GM23338 (cell line): ENCODE measurements at regions not wholly inside any gene's neighbourhood (a gene's known extent, or its start where the extent isn't known, plus 50 kb on each side); places are given as distances from the start of the nearest gene placed in this dataset.
A peak's percentile ranks its signal among the peaks of the same experiment; 100 is the strongest.

Experiments used
- ATAC-seq: fragments of 200-7000 bp; cut with Tn5 transposase; 3 replicates; pipeline ENCODE4 v1.9.1; 2020
- DNase-seq: peaks from one replicate; pipeline ENCODE4 v3.0.0-alpha.2; 2015; ENCODE audit warnings: low spot score
- H2AFZ ChIP-seq: fragments of 200-600 bp; sonication (generic); 2 replicates; pipeline ENCODE4 v1.8.0; 2016; ENCODE audit warnings: antibody characterized with exemption, mild to moderate bottlenecking, moderate library complexity
- H3F3A ChIP-seq: fragments of 200-600 bp; sonication (generic); replicated peaks from 2 replicates; pipeline ENCODE4 v1.8.0; 2017; ENCODE audit warnings: antibody characterized with exemption, mixed run types, low read depth
- H3K27ac ChIP-seq: fragments of 200-600 bp; sonication (generic); 2 replicates; pipeline ENCODE4 v1.6.1; 2016; ENCODE audit warnings: low read depth
- H3K27me3 ChIP-seq: fragments of 200-600 bp; sonication (generic); 2 replicates; pipeline ENCODE4 v1.8.0; 2016; ENCODE audit warnings: mild to moderate bottlenecking, mixed run types, moderate library complexity; ENCODE audit not compliant: insufficient read depth
- H3K36me3 ChIP-seq: fragments of 200-600 bp; sonication (generic); 2 replicates; pipeline ENCODE4 v1.8.0; 2016; ENCODE audit warnings: mild to moderate bottlenecking; ENCODE audit not compliant: insufficient read depth
- H3K4me1 ChIP-seq: fragments of 200-600 bp; sonication (generic); 2 replicates; pipeline ENCODE4 v1.8.0; 2016; ENCODE audit warnings: mild to moderate bottlenecking, moderate library complexity; ENCODE audit not compliant: insufficient read depth
- H3K4me2 ChIP-seq: fragments of 200-600 bp; sonication (generic); 2 replicates; pipeline ENCODE4 v1.7.1; 2017; ENCODE audit warnings: mixed run types
- H3K4me3 ChIP-seq: fragments of 200-600 bp; sonication (generic); 2 replicates; pipeline ENCODE4 v1.6.1; 2016; ENCODE audit warnings: mixed run types
- H3K79me2 ChIP-seq: fragments of 200-600 bp; sonication (generic); replicated peaks from 2 replicates; pipeline ENCODE4 v1.8.0; 2017; ENCODE audit warnings: mild to moderate bottlenecking; ENCODE audit not compliant: insufficient read depth
- H3K9me2 ChIP-seq: fragments of 200-600 bp; sonication (generic); 2 replicates; pipeline ENCODE4 v1.8.0; 2017; ENCODE audit not compliant: insufficient read depth
- H4K20me1 ChIP-seq: fragments of 200-600 bp; sonication (generic); replicated peaks from 2 replicates; pipeline ENCODE4 v1.8.0; 2017; ENCODE audit warnings: mild to moderate bottlenecking; ENCODE audit not compliant: insufficient read depth
- H3K27ac Mint-ChIP-seq: 2 replicates; pipeline ENCODE4 v1.8.0; 2020; ENCODE audit warnings: inconsistent platforms, mild to moderate bottlenecking, moderate library complexity, mixed read lengths
- H3K27me3 Mint-ChIP-seq: 3 replicates; pipeline ENCODE4 v1.8.0; 2022; ENCODE audit warnings: low read depth, mild to moderate bottlenecking, moderate library complexity, mixed read lengths, inconsistent platforms; ENCODE audit not compliant: insufficient read depth, poor library complexity
- H3K36me3 Mint-ChIP-seq: 3 replicates; pipeline ENCODE4 v1.8.0; 2021; ENCODE audit warnings: low read depth, mild to moderate bottlenecking, inconsistent platforms, moderate library complexity, mixed read lengths
- H3K4me1 Mint-ChIP-seq: 3 replicates; pipeline ENCODE4 v1.8.0; 2020; ENCODE audit warnings: mild to moderate bottlenecking, inconsistent platforms, mixed read lengths
- H3K4me3 Mint-ChIP-seq: 3 replicates; pipeline ENCODE4 v1.8.0; 2021; ENCODE audit warnings: moderate library complexity, mild to moderate bottlenecking, inconsistent platforms, mixed read lengths
- H3K9me3 Mint-ChIP-seq: 3 replicates; pipeline ENCODE4 v1.8.0; 2020; ENCODE audit warnings: moderate library complexity, mild to moderate bottlenecking, inconsistent platforms, mixed read lengths
- CREB1 ChIP-seq: fragments of 250-450 bp; sonication (Bioruptor Pico); IDR thresholded peaks from 2 replicates; pipeline ENCODE4 v1.5.0; 2020; ENCODE audit warnings: low read depth, mild to moderate bottlenecking, moderate library complexity
- EZH2 ChIP-seq: fragments of 200-600 bp; sonication (generic); IDR thresholded peaks from one replicate; pipeline ENCODE4 v1.8.0; 2017; ENCODE audit warnings: antibody characterized with exemption, mild to moderate bottlenecking, low read depth; ENCODE audit not compliant: unreplicated experiment
- EZH2phosphoT487 ChIP-seq: fragments of 200-600 bp; sonication (generic); IDR thresholded peaks from one replicate; pipeline ENCODE4 v1.8.1; 2018; ENCODE audit warnings: antibody characterized with exemption; ENCODE audit not compliant: unreplicated experiment
- JUNB ChIP-seq: IDR thresholded peaks from one replicate; pipeline ENCODE4 v1.6.1; 2016; ENCODE audit warnings: antibody characterized with exemption; ENCODE audit not compliant: unreplicated experiment
- NANOG ChIP-seq: IDR thresholded peaks from 2 replicates; pipeline ENCODE4 v1.6.1; 2016; ENCODE audit warnings: antibody characterized with exemption, borderline replicate concordance
- POLR2AphosphoS5 ChIP-seq: IDR thresholded peaks from 2 replicates; pipeline ENCODE4 v1.6.1; 2016; ENCODE audit warnings: antibody characterized with exemption, low read depth
- STAT1 ChIP-seq: IDR thresholded peaks from one replicate; pipeline ENCODE4 v1.6.1; 2016; ENCODE audit warnings: antibody characterized with exemption; ENCODE audit not compliant: unreplicated experiment
- ZNF331 ChIP-seq: fragments of 250-450 bp; sonication (Bioruptor Pico); IDR thresholded peaks from 2 replicates; pipeline ENCODE4 v1.5.0; 2020; ENCODE audit warnings: low read depth, mild to moderate bottlenecking, moderate library complexity
- TF ChIP-seq, protein P1 (sequence below): IDR thresholded peaks from one replicate; pipeline ENCODE4 v1.6.1; 2018; ENCODE audit warnings: antibody characterized with exemption; ENCODE audit not compliant: unreplicated experiment
- TF ChIP-seq, protein P2 (sequence below), 2 experiments: fragments of 200-600 bp in 1 of 2; sonication (generic) in 1 of 2; conservative IDR thresholded peaks; 2 replicates each; pipeline versions ENCODE4 v1.5.1 to v1.6.1; 2016 to 2017; ENCODE audit warnings: antibody characterized with exemption in 2 of 2, low read depth in 2 of 2, mild to moderate bottlenecking in 2 of 2, moderate library complexity in 1 of 2

DNA sequence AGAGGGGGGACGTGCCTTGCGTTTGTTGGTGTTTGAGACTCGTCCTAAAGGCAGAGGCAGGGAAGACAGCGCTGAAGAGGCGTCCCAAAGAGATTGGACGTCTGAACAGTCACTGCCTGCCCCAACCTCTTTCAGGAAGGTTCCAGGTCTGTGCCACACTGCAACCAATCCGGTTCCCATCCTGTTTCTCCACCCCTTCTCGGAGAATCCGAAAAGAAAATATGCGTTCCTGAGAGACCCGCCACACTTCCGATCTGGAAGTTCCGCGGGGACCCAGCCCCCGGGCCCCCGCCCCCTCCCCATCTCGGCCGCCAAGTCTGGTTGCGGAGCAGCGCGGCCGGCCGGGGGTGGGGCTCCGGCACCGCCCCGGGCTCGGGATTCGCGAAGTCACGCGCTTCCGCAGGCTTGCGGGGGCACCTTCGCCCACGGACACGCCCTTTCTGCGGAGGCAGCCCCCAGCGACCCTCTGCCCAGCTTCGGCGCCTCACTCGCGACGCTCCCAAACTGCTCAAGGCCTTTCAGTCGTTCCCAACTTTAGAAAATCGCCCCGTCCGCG lies 124.5 kb upstream of the DPYD start:
- peaks cover 63% of the 10 kb centered on the region for H3K27me3 Mint-ChIP-seq
- no peaks in the 10 kb centered on the region for H3K9me3 Mint-ChIP-seq
- Histone ChIP-seq H3K36me3 (no peaks in the 10 kb centered on the region), H3K4me2 (peak overlapping the region; percentile 85), H3K27me3 (peaks cover 87% of the 10 kb centered on the region), H3F3A (peaks cover 3% of the 10 kb centered on the region; the same call in 1 of the 2 replicates), H3K4me1 (peaks cover 32% of the 10 kb centered on the region; the same call in 1 of the 2 replicates), H3K4me3 (peak overlapping the region; percentile 63), H3K27ac (no peak overlapping the region), H4K20me1 (peaks cover 7% of the 10 kb centered on the region; the same call in 1 of the 2 replicates), H3K9me2 (no peaks in the 10 kb centered on the region), H2AFZ (peak overlapping the region; percentile 67), H3K79me2 (no peaks in the 10 kb centered on the region)
- peak overlapping the region; percentile 79 for H3K4me3 Mint-ChIP-seq
- no peak overlapping the region for H3K27ac Mint-ChIP-seq
- no peaks in the 10 kb centered on the region for H3K36me3 Mint-ChIP-seq
- ATAC-seq: peak; percentile 63
- DNase-seq: peak; percentile 59
- peaks cover 28% of the 10 kb centered on the region for H3K4me1 Mint-ChIP-seq
- TF ChIP-seq CREB1 (no peak), POLR2AphosphoS5 (no peak), NANOG (no peak), EZH2phosphoT487 (no peak), ZNF331 (CRISPR knock-in tag) (no peak), JUNB (no peak)
- TF ChIP-seq, protein P1, sequence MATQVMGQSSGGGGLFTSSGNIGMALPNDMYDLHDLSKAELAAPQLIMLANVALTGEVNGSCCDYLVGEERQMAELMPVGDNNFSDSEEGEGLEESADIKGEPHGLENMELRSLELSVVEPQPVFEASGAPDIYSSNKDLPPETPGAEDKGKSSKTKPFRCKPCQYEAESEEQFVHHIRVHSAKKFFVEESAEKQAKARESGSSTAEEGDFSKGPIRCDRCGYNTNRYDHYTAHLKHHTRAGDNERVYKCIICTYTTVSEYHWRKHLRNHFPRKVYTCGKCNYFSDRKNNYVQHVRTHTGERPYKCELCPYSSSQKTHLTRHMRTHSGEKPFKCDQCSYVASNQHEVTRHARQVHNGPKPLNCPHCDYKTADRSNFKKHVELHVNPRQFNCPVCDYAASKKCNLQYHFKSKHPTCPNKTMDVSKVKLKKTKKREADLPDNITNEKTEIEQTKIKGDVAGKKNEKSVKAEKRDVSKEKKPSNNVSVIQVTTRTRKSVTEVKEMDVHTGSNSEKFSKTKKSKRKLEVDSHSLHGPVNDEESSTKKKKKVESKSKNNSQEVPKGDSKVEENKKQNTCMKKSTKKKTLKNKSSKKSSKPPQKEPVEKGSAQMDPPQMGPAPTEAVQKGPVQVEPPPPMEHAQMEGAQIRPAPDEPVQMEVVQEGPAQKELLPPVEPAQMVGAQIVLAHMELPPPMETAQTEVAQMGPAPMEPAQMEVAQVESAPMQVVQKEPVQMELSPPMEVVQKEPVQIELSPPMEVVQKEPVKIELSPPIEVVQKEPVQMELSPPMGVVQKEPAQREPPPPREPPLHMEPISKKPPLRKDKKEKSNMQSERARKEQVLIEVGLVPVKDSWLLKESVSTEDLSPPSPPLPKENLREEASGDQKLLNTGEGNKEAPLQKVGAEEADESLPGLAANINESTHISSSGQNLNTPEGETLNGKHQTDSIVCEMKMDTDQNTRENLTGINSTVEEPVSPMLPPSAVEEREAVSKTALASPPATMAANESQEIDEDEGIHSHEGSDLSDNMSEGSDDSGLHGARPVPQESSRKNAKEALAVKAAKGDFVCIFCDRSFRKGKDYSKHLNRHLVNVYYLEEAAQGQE: no peak
- TF ChIP-seq, protein P2, sequence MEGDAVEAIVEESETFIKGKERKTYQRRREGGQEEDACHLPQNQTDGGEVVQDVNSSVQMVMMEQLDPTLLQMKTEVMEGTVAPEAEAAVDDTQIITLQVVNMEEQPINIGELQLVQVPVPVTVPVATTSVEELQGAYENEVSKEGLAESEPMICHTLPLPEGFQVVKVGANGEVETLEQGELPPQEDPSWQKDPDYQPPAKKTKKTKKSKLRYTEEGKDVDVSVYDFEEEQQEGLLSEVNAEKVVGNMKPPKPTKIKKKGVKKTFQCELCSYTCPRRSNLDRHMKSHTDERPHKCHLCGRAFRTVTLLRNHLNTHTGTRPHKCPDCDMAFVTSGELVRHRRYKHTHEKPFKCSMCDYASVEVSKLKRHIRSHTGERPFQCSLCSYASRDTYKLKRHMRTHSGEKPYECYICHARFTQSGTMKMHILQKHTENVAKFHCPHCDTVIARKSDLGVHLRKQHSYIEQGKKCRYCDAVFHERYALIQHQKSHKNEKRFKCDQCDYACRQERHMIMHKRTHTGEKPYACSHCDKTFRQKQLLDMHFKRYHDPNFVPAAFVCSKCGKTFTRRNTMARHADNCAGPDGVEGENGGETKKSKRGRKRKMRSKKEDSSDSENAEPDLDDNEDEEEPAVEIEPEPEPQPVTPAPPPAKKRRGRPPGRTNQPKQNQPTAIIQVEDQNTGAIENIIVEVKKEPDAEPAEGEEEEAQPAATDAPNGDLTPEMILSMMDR (conservative IDR thresholded peaks at IDR 0.05; ENCODE audit: low read depth in 2 of 2): no peak

DNA sequence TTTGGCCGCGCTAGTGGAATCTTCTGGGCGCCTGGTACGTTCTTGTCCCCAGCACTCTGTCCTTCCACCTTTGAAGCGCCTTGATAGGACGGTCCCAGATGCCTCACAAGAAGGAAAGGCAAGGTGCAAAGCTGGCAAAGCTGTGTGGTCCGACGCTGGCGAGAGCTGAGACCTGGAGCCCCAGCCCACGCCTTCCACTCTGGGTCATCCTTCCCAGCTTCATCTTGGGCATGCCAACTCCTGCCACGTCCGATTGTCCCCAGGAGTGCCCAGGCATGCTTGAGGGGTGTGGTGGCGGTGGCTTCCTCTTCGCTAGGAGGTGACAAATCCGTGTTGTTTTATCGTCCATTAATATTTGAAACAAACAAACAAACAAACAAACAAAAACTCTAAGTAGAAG lies 123.9 kb upstream of the DPYD start:
- H3K4me3 Mint-ChIP-seq: peak overlapping the region; percentile 79
- peak; percentile 22 for DNase-seq
- H3K36me3 Mint-ChIP-seq: no peaks in the 10 kb centered on the region
- Histone ChIP-seq H3K27ac (no peak overlapping the region), H3K79me2 (no peaks in the 10 kb centered on the region), H3K4me2 (peak overlapping the region; percentile 85), H2AFZ (peak overlapping the region; percentile 67; the same call in 1 of the 2 replicates), H4K20me1 (peaks cover 7% of the 10 kb centered on the region; the same call in 1 of the 2 replicates), H3F3A (peaks cover 3% of the 10 kb centered on the region; the same call in 1 of the 2 replicates), H3K9me2 (no peaks in the 10 kb centered on the region), H3K4me3 (peak overlapping the region; percentile 63), H3K4me1 (peaks cover 32% of the 10 kb centered on the region; the same call in 1 of the 2 replicates), H3K36me3 (no peaks in the 10 kb centered on the region), H3K27me3 (peaks cover 81% of the 10 kb centered on the region)
- H3K27ac Mint-ChIP-seq: no peak overlapping the region
- H3K27me3 Mint-ChIP-seq: peaks cover 58% of the 10 kb centered on the region
- no peaks in the 10 kb centered on the region for H3K9me3 Mint-ChIP-seq
- peak; percentile 39 for TF ChIP-seq EZH2
- TF ChIP-seq STAT1: no peak
- peaks cover 28% of the 10 kb centered on the region for H3K4me1 Mint-ChIP-seq
- ATAC-seq: peak; percentile 10
